Breast epithelium (tissue), 3 donors: ENCODE measurements at regions not wholly inside any gene's neighbourhood (a gene's known extent, or its start where the extent isn't known, plus 50 kb on each side); places are given as distances from the start of the nearest gene placed in this dataset.

Experiments
- POLR2A ChIP-seq: fragments of 450-650 bp; IDR thresholded peaks from one replicate; pipeline ENCODE4 v1.6.1; 2016; ENCODE audit warnings: antibody characterized with exemption, mild to moderate bottlenecking, moderate library complexity
- TF ChIP-seq, protein P1 (sequence below), 3 donors: fragments of 450-650 bp; IDR thresholded peaks; one replicate each; pipeline ENCODE4 v1.5.1; 2016 to 2017; ENCODE audit warnings: antibody characterized with exemption in 3 of 3, mild to moderate bottlenecking in 3 of 3, moderate library complexity in 3 of 3

DNA sequence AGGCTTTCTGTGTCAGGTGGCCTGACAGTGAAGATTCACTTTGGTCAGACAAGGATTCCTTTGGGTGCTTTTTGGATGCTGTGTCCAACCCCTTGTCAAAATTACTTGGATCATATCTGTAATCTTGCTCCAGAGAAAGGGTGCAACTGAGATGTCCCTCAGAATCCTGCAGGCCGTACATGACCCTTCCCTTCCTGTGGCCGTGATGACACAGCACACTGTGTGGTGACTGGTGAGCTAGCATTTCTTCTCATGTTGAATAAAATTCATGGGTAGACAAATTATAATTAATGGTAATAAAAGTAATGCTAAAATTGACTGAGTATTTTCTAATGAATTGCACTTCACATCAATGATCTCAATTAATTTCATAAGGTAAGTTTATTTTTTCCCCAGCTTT, 356.2 kb downstream of the LPIN1 start:
- TF ChIP-seq, protein P1, sequence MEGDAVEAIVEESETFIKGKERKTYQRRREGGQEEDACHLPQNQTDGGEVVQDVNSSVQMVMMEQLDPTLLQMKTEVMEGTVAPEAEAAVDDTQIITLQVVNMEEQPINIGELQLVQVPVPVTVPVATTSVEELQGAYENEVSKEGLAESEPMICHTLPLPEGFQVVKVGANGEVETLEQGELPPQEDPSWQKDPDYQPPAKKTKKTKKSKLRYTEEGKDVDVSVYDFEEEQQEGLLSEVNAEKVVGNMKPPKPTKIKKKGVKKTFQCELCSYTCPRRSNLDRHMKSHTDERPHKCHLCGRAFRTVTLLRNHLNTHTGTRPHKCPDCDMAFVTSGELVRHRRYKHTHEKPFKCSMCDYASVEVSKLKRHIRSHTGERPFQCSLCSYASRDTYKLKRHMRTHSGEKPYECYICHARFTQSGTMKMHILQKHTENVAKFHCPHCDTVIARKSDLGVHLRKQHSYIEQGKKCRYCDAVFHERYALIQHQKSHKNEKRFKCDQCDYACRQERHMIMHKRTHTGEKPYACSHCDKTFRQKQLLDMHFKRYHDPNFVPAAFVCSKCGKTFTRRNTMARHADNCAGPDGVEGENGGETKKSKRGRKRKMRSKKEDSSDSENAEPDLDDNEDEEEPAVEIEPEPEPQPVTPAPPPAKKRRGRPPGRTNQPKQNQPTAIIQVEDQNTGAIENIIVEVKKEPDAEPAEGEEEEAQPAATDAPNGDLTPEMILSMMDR (IDR thresholded peaks at IDR 0.05), result no peak
- no peak for TF ChIP-seq POLR2A
